WERI-Rb-1 (cell line): ENCODE measurements at regions not wholly inside any gene's neighbourhood (a gene's known extent, or its start where the extent isn't known, plus 50 kb on each side); places are given as distances from the start of the nearest gene placed in this dataset.

ENCODE experiments used
- DNase-seq: peaks from one replicate; pipeline ENCODE4 v3.0.0-alpha.2; 2020
- H3K27ac ChIP-seq: fragments of 250-450 bp; sonication (Bioruptor Pico); 2 replicates; pipeline ENCODE4 v1.5.1; 2020; ENCODE audit warnings: mild to moderate bottlenecking, moderate library complexity
- H3K27me3 ChIP-seq: fragments of 250-450 bp; sonication (Bioruptor Pico); 2 replicates; pipeline ENCODE4 v1.5.1; 2021; ENCODE audit warnings: mild to moderate bottlenecking, low read depth, moderate library complexity; ENCODE audit not compliant: insufficient read depth, severe bottlenecking
- H3K36me3 ChIP-seq: fragments of 250-450 bp; sonication (Bioruptor Pico); 2 replicates; pipeline ENCODE4 v1.5.1; 2020; ENCODE audit warnings: mild to moderate bottlenecking, moderate library complexity
- H3K4me3 ChIP-seq: 2 replicates; pipeline ENCODE4 v1.5.1; 2011; ENCODE audit warnings: low read depth, mild to moderate bottlenecking, control low read depth, low read length
- H3K9me3 ChIP-seq: fragments of 250-450 bp; sonication (Bioruptor Pico); 2 replicates; pipeline ENCODE4 v1.5.1; 2021; ENCODE audit warnings: mild to moderate bottlenecking, moderate library complexity; ENCODE audit not compliant: severe bottlenecking
- CTCF ChIP-seq: IDR thresholded peaks from 2 replicates; pipeline ENCODE4 v1.5.1; 2011; ENCODE audit warnings: low read depth, mild to moderate bottlenecking, control low read depth, inconsistent platforms, low read length

GRCh38 chr3:147854542-147854941 lies 445.4 kb downstream of the ZIC1 start:
- H3K27ac ChIP-seq: no peak overlapping the region
- no peaks in the 10 kb centered on the region for H3K9me3 ChIP-seq
- H3K27me3 ChIP-seq: no peaks in the 10 kb centered on the region
- no peak for TF ChIP-seq CTCF
- no peaks in the 10 kb centered on the region for H3K36me3 ChIP-seq
- no peak for DNase-seq
- no peak overlapping the region for H3K4me3 ChIP-seq

DNA sequence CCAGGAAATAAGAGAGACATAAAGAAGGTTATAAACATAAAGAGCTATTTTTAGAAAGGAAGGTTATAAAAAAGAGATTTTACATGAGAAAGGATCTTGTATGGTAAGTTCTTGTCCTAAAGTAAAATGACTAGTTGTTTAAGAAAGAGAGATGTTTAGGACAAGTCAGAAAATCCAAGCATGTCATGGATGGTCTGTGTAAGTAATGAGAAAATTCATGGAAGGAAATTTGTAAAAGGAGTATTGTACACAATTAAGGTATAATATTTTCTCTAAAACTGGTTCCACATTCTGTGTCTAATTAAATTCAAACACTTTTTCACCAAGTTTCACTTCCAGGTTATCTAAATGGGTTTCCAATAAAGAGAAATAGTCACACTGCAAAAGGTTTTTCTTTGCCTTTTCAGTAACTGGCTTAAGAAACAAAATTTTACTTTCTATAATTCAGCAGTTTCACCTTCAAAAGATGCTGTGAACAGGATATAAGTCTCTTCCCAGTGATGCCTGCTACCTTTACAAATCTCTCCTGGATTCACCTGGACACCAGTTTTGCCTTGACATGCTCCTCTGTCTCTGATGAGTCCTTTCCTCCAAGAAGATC lies 455.7 kb downstream of the ZIC1 start:
- Histone ChIP-seq H3K27ac (no peak overlapping the region), H3K27me3 (no peaks in the 10 kb centered on the region), H3K36me3 (no peaks in the 10 kb centered on the region), H3K4me3 (no peak overlapping the region), H3K9me3 (peaks cover 5% of the 10 kb centered on the region)
- TF ChIP-seq CTCF: no peak
- DNase-seq: no peak

- TF ChIP-seq CTCF: no peak
- Histone ChIP-seq H3K4me3 (no peak overlapping the region), H3K9me3 (peaks cover 5% of the 10 kb centered on the region), H3K27me3 (no peaks in the 10 kb centered on the region), H3K27ac (no peak overlapping the region), H3K36me3 (no peaks in the 10 kb centered on the region)
- DNase-seq: no peak
Observed at GRCh38 chr3:147866561-147866960, 457.4 kb downstream of the ZIC1 start.

GRCh38 chr3:147872568-147872967 lies 463.4 kb downstream of the ZIC1 start:
- DNase-seq: no peak
- Histone ChIP-seq H3K27ac (no peak overlapping the region), H3K4me3 (no peak overlapping the region), H3K27me3 (no peaks in the 10 kb centered on the region), H3K36me3 (no peaks in the 10 kb centered on the region), H3K9me3 (no peaks in the 10 kb centered on the region)
- TF ChIP-seq CTCF: no peak

DNA sequence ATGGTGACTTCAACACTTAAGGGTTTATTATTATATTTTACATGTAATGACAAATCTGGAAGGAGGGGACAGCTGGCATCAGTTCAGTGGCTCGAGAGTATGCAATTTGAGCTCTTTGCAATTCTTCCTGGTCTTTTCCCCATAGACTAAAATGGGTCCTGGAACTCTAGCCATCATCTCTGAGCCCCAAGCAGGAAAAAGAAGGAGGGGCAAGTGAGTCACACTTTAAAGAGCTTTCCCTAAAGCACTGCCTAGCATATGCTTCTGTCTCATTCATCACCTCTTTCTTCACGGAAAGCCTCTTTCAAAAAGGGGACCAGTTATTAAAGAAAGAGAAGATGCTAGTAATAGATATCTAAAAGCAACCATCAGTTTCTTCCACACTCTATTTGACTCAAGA lies 466.3 kb downstream of the ZIC1 start:
- Histone ChIP-seq H3K9me3 (no peaks in the 10 kb centered on the region), H3K27me3 (no peaks in the 10 kb centered on the region), H3K36me3 (no peaks in the 10 kb centered on the region), H3K27ac (no peak overlapping the region), H3K4me3 (no peak overlapping the region)
- TF ChIP-seq CTCF: no peak
- no peak for DNase-seq

DNA sequence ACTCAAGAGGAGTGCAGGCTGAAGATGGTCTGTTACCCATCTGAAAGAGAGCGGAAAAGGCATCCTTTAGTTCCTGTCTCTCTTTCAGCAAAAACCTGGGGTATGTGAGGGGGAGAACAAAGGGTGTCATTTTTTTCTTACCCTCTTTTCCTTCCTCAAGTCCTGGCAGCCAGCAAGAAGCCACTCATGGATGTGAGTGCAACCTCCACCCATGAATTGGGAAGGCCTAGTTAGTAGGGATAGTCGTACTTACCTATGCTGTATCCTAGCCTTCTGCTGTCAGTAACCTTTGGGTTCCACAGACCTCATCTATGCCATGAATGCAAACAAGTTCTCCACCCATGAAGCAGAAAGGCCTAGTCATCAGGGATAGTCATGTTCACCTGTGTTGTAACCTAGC lies 472.8 kb downstream of the ZIC1 start:
- Histone ChIP-seq H3K9me3 (peaks cover 12% of the 10 kb centered on the region), H3K27ac (no peak overlapping the region), H3K36me3 (no peaks in the 10 kb centered on the region), H3K27me3 (no peaks in the 10 kb centered on the region), H3K4me3 (no peak overlapping the region)
- TF ChIP-seq CTCF: no peak
- DNase-seq: no peak
